Keratinocyte (primary cell): ENCODE measurements at regions not wholly inside any gene's neighbourhood (a gene's known extent, or its start where the extent isn't known, plus 50 kb on each side); places are given as distances from the start of the nearest gene placed in this dataset.
"Not testable (repeated sequence)": the region's sequence is repeated elsewhere in the genome, so short reads cannot be mapped to it uniquely, and the experiment has no call there.

Source experiments
- DNase-seq: peaks from one replicate; pipeline ENCODE4 v3.0.0-alpha.2; 2011; ENCODE audit warnings: low read depth, missing footprints, low spot score
- FAIRE-seq: peaks from 2 replicates; lab custom pipeline; 2011; peaks lifted over from hg19 to GRCh38; lab: Jason Lieb, UNC
- H2AFZ ChIP-seq: 2 replicates; pipeline ENCODE4 v1.6.0; 2012; ENCODE audit warnings: low read length, control low read depth, inconsistent platforms; ENCODE audit not compliant: control insufficient read depth
- H3K27ac ChIP-seq: 2 replicates; pipeline ENCODE4 v1.5.1; 2011; ENCODE audit warnings: low read length; ENCODE audit not compliant: control insufficient read depth, insufficient read depth
- H3K27me3 ChIP-seq: 3 replicates; pipeline ENCODE4 v1.6.0; 2011; ENCODE audit warnings: low read length; ENCODE audit not compliant: control insufficient read depth, insufficient read depth; ENCODE audit errors: extremely low read depth
- H3K36me3 ChIP-seq, 2 experiments: 2 replicates in 1 of 2; 3 replicates in 1 of 2; pipeline ENCODE4 v1.5.1; 2011; ENCODE audit warnings: low read length in 2 of 2, mild to moderate bottlenecking in 1 of 2; ENCODE audit not compliant: control insufficient read depth in 2 of 2, insufficient read depth in 2 of 2; ENCODE audit errors: extremely low read depth in 1 of 2
- H3K4me1 ChIP-seq: 3 replicates; pipeline ENCODE4 v1.5.1; 2011; ENCODE audit warnings: low read length; ENCODE audit not compliant: control insufficient read depth, insufficient read depth; ENCODE audit errors: extremely low read depth
- H3K4me2 ChIP-seq: 3 replicates; pipeline ENCODE4 v1.6.0; 2011; ENCODE audit warnings: low read depth, low read length; ENCODE audit not compliant: control insufficient read depth, insufficient read depth; ENCODE audit errors: extremely low read depth
- H3K4me3 ChIP-seq, 3 experiments: fragments of 200-600 bp in 1 of 3; sonication (generic) in 1 of 3; 2 replicates in 2 of 3; 3 replicates in 1 of 3; pipeline ENCODE4 v1.5.1; 2011 to 2016; ENCODE audit warnings: low read length in 3 of 3, mild to moderate bottlenecking in 3 of 3, control low read depth in 2 of 3, inconsistent platforms in 1 of 3, low read depth in 1 of 3, mixed read lengths in 1 of 3, mixed run types in 1 of 3, moderate library complexity in 1 of 3; ENCODE audit not compliant: control insufficient read depth in 2 of 3, insufficient read depth in 2 of 3; ENCODE audit errors: extremely low read depth in 1 of 3
- H3K79me2 ChIP-seq: 2 replicates; pipeline ENCODE4 v1.6.0; 2012; ENCODE audit warnings: low read length; ENCODE audit not compliant: control insufficient read depth, insufficient read depth
- H3K9ac ChIP-seq: 3 replicates; pipeline ENCODE4 v1.6.0; 2011; ENCODE audit warnings: low read length; ENCODE audit not compliant: control insufficient read depth, insufficient read depth; ENCODE audit errors: extremely low read depth
- H3K9me1 ChIP-seq: 3 replicates; pipeline ENCODE4 v1.6.0; 2011; ENCODE audit warnings: low read length; ENCODE audit not compliant: control insufficient read depth, insufficient read depth; ENCODE audit errors: extremely low read depth
- H3K9me3 ChIP-seq: 2 replicates; pipeline ENCODE4 v1.5.1; 2012; ENCODE audit warnings: low read depth, low read length; ENCODE audit not compliant: control insufficient read depth
- H4K20me1 ChIP-seq: 3 replicates; pipeline ENCODE4 v1.6.0; 2011; ENCODE audit warnings: low read length; ENCODE audit not compliant: control insufficient read depth, insufficient read depth; ENCODE audit errors: extremely low read depth
- dilution Hi-C: fragments of 300-500 bp; cut with MboI; formaldehyde crosslinking; loops from one replicate; pipeline ENCODE4 v1.7.0; 2020; ENCODE audit warnings: low sequenced_read_pairs; ENCODE audit not compliant: extremely low pct_ligation_motif_present

GRCh38 chr7:76739538-76739937, 112.5 kb upstream of the POMZP3 start:
- H3K9me1 ChIP-seq, DNase-seq, H4K20me1 ChIP-seq, H3K4me1 ChIP-seq, H3K79me2 ChIP-seq, H3K9me3 ChIP-seq, H2AFZ ChIP-seq, H3K36me3 ChIP-seq, dilution Hi-C loops, H3K4me3 ChIP-seq, H3K27ac ChIP-seq, H3K27me3 ChIP-seq, H3K4me2 ChIP-seq, H3K9ac ChIP-seq: not testable (repeated sequence)
- FAIRE-seq: peak; percentile 46

- H3K9ac ChIP-seq, H3K9me1 ChIP-seq, H3K9me3 ChIP-seq, H4K20me1 ChIP-seq, H2AFZ ChIP-seq, H3K79me2 ChIP-seq, H3K4me2 ChIP-seq, H3K27ac ChIP-seq, DNase-seq, H3K27me3 ChIP-seq, H3K4me3 ChIP-seq, dilution Hi-C loops, H3K4me1 ChIP-seq, H3K36me3 ChIP-seq: not testable (repeated sequence)
- peak; percentile 84 for FAIRE-seq
Measured at GRCh38 chr7:76736724-76737123, 109.6 kb upstream of the POMZP3 start.

GRCh38 chr7:76736091-76736490, 109.0 kb upstream of the POMZP3 start:
- H3K27me3 ChIP-seq, dilution Hi-C loops, H3K9me1 ChIP-seq, H3K79me2 ChIP-seq, H3K4me3 ChIP-seq, DNase-seq, H3K36me3 ChIP-seq, H3K9me3 ChIP-seq, H3K9ac ChIP-seq, FAIRE-seq, H4K20me1 ChIP-seq, H3K4me2 ChIP-seq, H2AFZ ChIP-seq, H3K27ac ChIP-seq, H3K4me1 ChIP-seq: not testable (repeated sequence)

GRCh38 chr7:76735668-76736067, 108.6 kb upstream of the POMZP3 start:
- H3K4me2 ChIP-seq, H3K79me2 ChIP-seq, H4K20me1 ChIP-seq, H3K9me1 ChIP-seq, H2AFZ ChIP-seq, H3K27me3 ChIP-seq, H3K4me3 ChIP-seq, H3K9me3 ChIP-seq, H3K9ac ChIP-seq, FAIRE-seq, H3K27ac ChIP-seq, DNase-seq, H3K4me1 ChIP-seq, dilution Hi-C loops, H3K36me3 ChIP-seq: not testable (repeated sequence)

GRCh38 chr7:76728571-76728974, 101.5 kb upstream of the POMZP3 start:
- dilution Hi-C loops, H3K27ac ChIP-seq, H3K9me3 ChIP-seq, H3K4me1 ChIP-seq, FAIRE-seq, H3K4me2 ChIP-seq, H4K20me1 ChIP-seq, DNase-seq, H3K4me3 ChIP-seq, H3K36me3 ChIP-seq, H3K27me3 ChIP-seq, H3K9me1 ChIP-seq, H3K79me2 ChIP-seq: not testable (repeated sequence)
- Histone ChIP-seq H2AFZ (peak overlapping the region; percentile 9), H3K9ac (peak overlapping the region; percentile 9)
